HG02678 (cell line): ENCODE measurements at regions not wholly inside any gene's neighbourhood (a gene's known extent, or its start where the extent isn't known, plus 50 kb on each side); places are given as distances from the start of the nearest gene placed in this dataset.
A peak's percentile ranks its signal among the peaks of the same experiment; 100 is the strongest.
"Not testable (repeated sequence)": the region's sequence is repeated elsewhere in the genome, so short reads cannot be mapped to it uniquely, and the experiment has no call there.

ENCODE experiments used
- ATAC-seq: cut with Tn5 transposase; IDR thresholded peaks from one replicate; pipeline ENCODE4 v1.9.1; 2021; ENCODE audit warnings: mild to moderate bottlenecking, moderate library complexity; ENCODE audit not compliant: unreplicated experiment

DNA sequence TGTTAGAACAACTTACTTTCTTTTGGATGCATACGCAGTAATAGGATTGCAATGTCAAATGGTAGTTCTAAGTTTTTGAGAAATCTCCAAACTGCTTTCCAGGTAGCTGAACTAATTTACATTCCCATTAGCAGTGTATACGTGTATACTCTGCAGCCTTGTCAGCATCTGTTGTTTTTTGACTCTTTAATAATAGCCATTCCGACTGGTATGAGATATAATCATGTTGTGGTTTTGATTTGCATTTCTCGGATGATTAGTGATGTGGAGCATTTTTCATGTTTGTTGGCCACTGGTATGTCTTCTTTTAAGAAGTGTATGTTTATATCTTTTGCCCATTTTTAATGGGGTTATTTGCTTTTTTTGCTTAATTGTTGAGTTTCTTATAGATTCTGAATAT is 76.9 kb upstream of the HNRNPA1L2 start:
- ATAC-seq: peak; percentile 90

DNA sequence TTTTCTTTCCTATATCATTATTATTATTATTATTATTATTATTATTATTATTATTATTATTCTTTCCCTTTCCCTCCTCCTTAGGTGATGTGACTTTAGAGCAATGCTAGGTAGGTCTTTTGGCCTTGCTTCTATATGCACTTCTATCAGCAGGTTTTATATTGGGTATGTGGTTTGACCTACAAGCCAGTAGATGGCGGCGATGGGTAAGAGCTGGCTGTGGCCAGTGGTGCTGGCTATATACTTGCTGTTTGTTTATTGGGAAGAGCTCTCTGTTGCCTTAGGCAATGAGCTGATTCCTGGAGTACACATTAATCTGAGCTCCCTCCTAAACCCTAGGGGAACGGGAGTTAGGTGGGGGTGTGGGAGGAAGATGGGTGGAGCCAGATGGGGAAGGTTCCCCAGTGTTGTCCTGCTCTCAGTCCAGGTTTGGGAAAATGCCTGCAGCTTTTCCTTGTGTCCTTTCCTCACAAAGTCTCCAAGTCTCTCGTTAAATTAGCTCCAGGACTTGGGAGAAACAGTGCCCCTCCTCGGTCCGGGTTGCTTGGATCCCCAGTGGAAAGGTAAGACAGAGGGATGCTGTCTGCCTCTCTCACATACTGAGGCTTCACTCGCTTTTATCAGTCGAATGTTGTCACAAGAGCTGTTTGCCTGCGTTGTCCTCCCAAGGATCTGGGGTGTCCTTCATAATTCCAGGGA is 72.2 kb upstream of the HNRNPA1L2 start:
- ATAC-seq: not testable (repeated sequence)

DNA sequence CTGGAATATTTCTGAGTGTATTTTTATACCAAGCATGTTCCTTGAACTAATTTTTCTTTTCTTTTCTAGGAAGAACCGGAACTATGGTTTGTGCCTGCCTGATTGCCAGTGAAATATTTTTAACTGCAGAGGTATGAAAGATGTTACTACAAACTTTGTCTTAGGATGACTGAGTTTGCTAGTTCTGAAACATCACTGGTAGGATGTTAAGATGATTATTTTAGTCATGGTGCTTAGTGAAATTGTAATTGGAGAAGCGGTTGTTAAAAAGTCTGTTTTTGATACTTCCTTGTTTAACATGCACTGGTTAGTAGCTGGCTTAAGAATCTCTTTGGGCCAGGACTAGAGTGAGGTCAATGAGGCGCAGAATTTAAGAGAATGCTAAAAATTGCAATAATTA is 71.1 kb upstream of the HNRNPA1L2 start:
- not testable (repeated sequence) for ATAC-seq

DNA sequence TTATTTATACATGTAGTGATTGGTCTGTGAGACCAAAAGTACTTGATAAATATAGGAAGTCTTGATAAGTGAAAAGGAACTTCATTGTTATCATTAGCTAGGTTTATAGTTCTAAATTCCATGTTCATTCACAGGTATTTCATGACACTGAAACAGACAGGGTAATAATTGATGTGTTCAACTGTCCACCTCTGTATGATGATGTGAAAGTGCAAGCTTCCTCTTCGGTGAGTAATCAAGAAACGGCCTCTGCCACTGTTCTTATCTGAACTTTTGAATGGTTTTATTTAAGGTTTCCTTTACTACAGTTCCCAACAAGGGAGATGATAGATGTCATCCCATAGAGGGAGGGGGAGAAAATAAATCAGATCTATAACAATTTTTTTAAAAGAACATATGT is 59.3 kb upstream of the HNRNPA1L2 start:
- ATAC-seq: peak; percentile 52
